K562 (cell line): ENCODE measurements at regions not wholly inside any gene's neighbourhood (a gene's known extent, or its start where the extent isn't known, plus 50 kb on each side); places are given as distances from the start of the nearest gene placed in this dataset.
A peak's percentile ranks its signal among the peaks of the same experiment; 100 is the strongest.

Experiments used
- BHLHE40 ChIP-seq: IDR thresholded peaks from 2 replicates; pipeline ENCODE4 v1.6.1; 2011; ENCODE audit warnings: low read length, improper control_type of control experiment
- CBX8 ChIP-seq: fragments of 200-600 bp; sonication (generic); IDR thresholded peaks from 2 replicates; pipeline ENCODE4 v1.6.1; 2012; ENCODE audit warnings: borderline replicate concordance, mixed run types, low read depth, mild to moderate bottlenecking, moderate library complexity, mixed read lengths, low read length, control low read depth, inconsistent platforms; ENCODE audit not compliant: poor library complexity, severe bottlenecking; ENCODE audit errors: extremely low read depth
- CREB5 ChIP-seq: fragments of 250-450 bp; sonication (Bioruptor Pico); IDR thresholded peaks from 2 replicates; pipeline ENCODE4 v1.5.0; 2020; ENCODE audit warnings: mild to moderate bottlenecking
- KLF10 ChIP-seq: fragments of 250-450 bp; sonication (Bioruptor Pico); IDR thresholded peaks from 2 replicates; pipeline ENCODE4 v1.6.1; 2021; ENCODE audit warnings: matching md5 sums
- MXD1 ChIP-seq: fragments of 250-450 bp; sonication (Bioruptor Pico); IDR thresholded peaks from 2 replicates; pipeline ENCODE4 v1.8.0; 2021; ENCODE audit warnings: borderline replicate concordance, mild to moderate bottlenecking, moderate library complexity; ENCODE audit not compliant: poor library complexity, severe bottlenecking
- NFE2 ChIP-seq: IDR thresholded peaks from 2 replicates; pipeline ENCODE4 v1.6.1; 2014; ENCODE audit warnings: antibody characterized with exemption, low read depth
- NR2F6 ChIP-seq: fragments of 450-650 bp; formaldehyde crosslinking; IDR thresholded peaks from 2 replicates; pipeline ENCODE4 v1.4.0; 2020; ENCODE audit warnings: mild to moderate bottlenecking
- NUFIP1 ChIP-seq: fragments of 450-650 bp; IDR thresholded peaks from 2 replicates; pipeline ENCODE4 v1.6.1; 2018; ENCODE audit not compliant: partially characterized antibody
- PTBP1 ChIP-seq: fragments of 200-400 bp; formaldehyde crosslinking; IDR thresholded peaks from 2 replicates; pipeline ENCODE4 v1.6.1; 2017; ENCODE audit warnings: low read depth, low read length
- STAT5B ChIP-seq: fragments of 250-450 bp; sonication (Bioruptor Pico); IDR thresholded peaks from 2 replicates; pipeline ENCODE4 v1.8.0; 2021; ENCODE audit warnings: mild to moderate bottlenecking, inconsistent platforms
- TCF15 ChIP-seq: fragments of 250-450 bp; sonication (Bioruptor Pico); IDR thresholded peaks from 2 replicates; pipeline ENCODE4 v1.8.0; 2022; ENCODE audit warnings: moderate library complexity, mild to moderate bottlenecking, inconsistent platforms
- TRIM25 ChIP-seq: fragments of 450-650 bp; IDR thresholded peaks from 2 replicates; pipeline ENCODE4 v1.7.0; 2016; ENCODE audit warnings: borderline replicate concordance
- ZBTB7A ChIP-seq: IDR thresholded peaks from 2 replicates; pipeline ENCODE4 v1.6.1; 2011; ENCODE audit warnings: low read depth, mild to moderate bottlenecking, low read length, moderate library complexity, borderline replicate concordance; ENCODE audit not compliant: control insufficient read depth
- ZFPM2 ChIP-seq: fragments of 250-450 bp; sonication (Bioruptor Pico); IDR thresholded peaks from 2 replicates; pipeline ENCODE4 v1.5.1; 2022; ENCODE audit warnings: mild to moderate bottlenecking
- ZNF124 ChIP-seq: sonication (generic); formaldehyde crosslinking; IDR thresholded peaks from 2 replicates; pipeline ENCODE4 v1.8.1; 2022; ENCODE audit warnings: missing genetic modification reagents
- TF ChIP-seq, protein P1 (sequence below): fragments of 200-800 bp; sonication (Bioruptor generic); IDR thresholded peaks from 2 replicates; pipeline ENCODE4 v1.6.1; 2017; ENCODE audit warnings: missing genetic modification characterization, missing compliant biosample characterization
- TF ChIP-seq, protein P2 (sequence below): fragments of 450-650 bp; IDR thresholded peaks from 2 replicates; pipeline ENCODE4 v1.6.1; 2016; ENCODE audit warnings: low read depth, mild to moderate bottlenecking, moderate library complexity
- TF ChIP-seq, protein P3 (sequence below): fragments of 450-650 bp; formaldehyde crosslinking; IDR thresholded peaks from 2 replicates; pipeline ENCODE4 v1.4.0; 2022; ENCODE audit warnings: missing genetic modification characterization
- TF ChIP-seq, protein P4 (sequence below): sonication (generic); formaldehyde crosslinking; IDR thresholded peaks from 2 replicates; pipeline ENCODE4 v1.8.1; 2023; ENCODE audit warnings: mild to moderate bottlenecking, missing genetic modification reagents

- TF ChIP-seq, protein P1, sequence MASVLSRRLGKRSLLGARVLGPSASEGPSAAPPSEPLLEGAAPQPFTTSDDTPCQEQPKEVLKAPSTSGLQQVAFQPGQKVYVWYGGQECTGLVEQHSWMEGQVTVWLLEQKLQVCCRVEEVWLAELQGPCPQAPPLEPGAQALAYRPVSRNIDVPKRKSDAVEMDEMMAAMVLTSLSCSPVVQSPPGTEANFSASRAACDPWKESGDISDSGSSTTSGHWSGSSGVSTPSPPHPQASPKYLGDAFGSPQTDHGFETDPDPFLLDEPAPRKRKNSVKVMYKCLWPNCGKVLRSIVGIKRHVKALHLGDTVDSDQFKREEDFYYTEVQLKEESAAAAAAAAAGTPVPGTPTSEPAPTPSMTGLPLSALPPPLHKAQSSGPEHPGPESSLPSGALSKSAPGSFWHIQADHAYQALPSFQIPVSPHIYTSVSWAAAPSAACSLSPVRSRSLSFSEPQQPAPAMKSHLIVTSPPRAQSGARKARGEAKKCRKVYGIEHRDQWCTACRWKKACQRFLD (CRISPR knock-in tag), result peak; percentile 49; the same call in 1 of the 2 replicates
- no peak for TF ChIP-seq MXD1 (CRISPR knock-in tag)
- TF ChIP-seq, protein P2, sequence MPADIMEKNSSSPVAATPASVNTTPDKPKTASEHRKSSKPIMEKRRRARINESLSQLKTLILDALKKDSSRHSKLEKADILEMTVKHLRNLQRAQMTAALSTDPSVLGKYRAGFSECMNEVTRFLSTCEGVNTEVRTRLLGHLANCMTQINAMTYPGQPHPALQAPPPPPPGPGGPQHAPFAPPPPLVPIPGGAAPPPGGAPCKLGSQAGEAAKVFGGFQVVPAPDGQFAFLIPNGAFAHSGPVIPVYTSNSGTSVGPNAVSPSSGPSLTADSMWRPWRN, result no peak
- TF ChIP-seq STAT5B (CRISPR knock-in tag), result no peak
- no peak for TF ChIP-seq TRIM25
- TF ChIP-seq ZFPM2 (CRISPR knock-in tag), result no peak
- TF ChIP-seq TCF15 (CRISPR knock-in tag), result no peak
- TF ChIP-seq, protein P3, sequence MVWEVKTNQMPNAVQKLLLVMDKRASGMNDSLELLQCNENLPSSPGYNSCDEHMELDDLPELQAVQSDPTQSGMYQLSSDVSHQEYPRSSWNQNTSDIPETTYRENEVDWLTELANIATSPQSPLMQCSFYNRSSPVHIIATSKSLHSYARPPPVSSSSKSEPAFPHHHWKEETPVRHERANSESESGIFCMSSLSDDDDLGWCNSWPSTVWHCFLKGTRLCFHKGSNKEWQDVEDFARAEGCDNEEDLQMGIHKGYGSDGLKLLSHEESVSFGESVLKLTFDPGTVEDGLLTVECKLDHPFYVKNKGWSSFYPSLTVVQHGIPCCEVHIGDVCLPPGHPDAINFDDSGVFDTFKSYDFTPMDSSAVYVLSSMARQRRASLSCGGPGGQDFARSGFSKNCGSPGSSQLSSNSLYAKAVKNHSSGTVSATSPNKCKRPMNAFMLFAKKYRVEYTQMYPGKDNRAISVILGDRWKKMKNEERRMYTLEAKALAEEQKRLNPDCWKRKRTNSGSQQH (CRISPR knock-in tag), result no peak
- TF ChIP-seq NFE2, result no peak
- no peak for TF ChIP-seq NUFIP1
- TF ChIP-seq CREB5 (CRISPR knock-in tag), result no peak
- TF ChIP-seq PTBP1, result no peak
- no peak for TF ChIP-seq KLF10 (CRISPR knock-in tag)
- TF ChIP-seq, protein P4, sequence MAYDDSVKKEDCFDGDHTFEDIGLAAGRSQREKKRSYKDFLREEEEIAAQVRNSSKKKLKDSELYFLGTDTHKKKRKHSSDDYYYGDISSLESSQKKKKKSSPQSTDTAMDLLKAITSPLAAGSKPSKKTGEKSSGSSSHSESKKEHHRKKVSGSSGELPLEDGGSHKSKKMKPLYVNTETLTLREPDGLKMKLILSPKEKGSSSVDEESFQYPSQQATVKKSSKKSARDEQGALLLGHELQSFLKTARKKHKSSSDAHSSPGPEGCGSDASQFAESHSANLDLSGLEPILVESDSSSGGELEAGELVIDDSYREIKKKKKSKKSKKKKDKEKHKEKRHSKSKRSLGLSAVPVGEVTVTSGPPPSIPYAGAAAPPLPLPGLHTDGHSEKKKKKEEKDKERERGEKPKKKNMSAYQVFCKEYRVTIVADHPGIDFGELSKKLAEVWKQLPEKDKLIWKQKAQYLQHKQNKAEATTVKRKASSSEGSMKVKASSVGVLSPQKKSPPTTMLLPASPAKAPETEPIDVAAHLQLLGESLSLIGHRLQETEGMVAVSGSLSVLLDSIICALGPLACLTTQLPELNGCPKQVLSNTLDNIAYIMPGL, result no peak
- TF ChIP-seq NR2F6, result no peak
- TF ChIP-seq CBX8, result no peak
- TF ChIP-seq BHLHE40, result no peak
- no peak for TF ChIP-seq ZNF124 (CRISPR knock-in tag)
- TF ChIP-seq ZBTB7A, result no peak
Observed at GRCh38 chr17:62162898-62163297, 97.8 kb upstream of the MED13 start (continued).
